ENCODE measurements at regions not wholly inside any gene's neighbourhood (a gene's known extent, or its start where the extent isn't known, plus 50 kb on each side); places are given as distances from the start of the nearest gene placed in this dataset.

DNA sequence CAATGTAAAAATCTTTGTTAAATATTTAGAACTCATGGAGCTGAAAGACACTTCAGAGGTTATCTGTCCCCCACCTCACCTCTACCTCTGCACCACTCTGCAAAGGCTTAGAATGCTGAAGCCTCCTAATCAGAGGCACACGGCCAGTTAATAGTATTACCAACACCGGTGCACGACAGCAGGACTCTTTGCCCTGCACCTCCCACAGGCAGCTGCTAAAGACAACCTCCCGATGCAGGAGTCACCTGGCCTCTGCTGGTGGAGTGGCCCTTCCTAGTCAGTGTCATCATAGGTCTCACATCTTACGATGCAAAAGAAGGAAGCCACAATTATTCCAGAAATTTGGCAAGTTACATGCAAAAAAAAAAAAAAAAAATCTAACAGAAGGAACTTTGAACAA is 66.6 kb upstream of the MGMT start:
- ATAC-seq (replicated peaks) (no peak), DNase-seq (no peak)
- Mint-ChIP-seq H3K4me1 (no peaks in the 10 kb centered on the region), H3K4me3 (no peak overlapping the region), H3K36me3 (no peaks in the 10 kb centered on the region), H3K27me3 (no peaks in the 10 kb centered on the region), H3K9me3 (no peaks in the 10 kb centered on the region), H3K27ac (no peak overlapping the region)

- Mint-ChIP-seq H3K9me3 (no peaks in the 10 kb centered on the region), H3K4me3 (no peak overlapping the region), H3K36me3 (no peaks in the 10 kb centered on the region), H3K4me1 (no peaks in the 10 kb centered on the region), H3K27me3 (peaks cover 0 to 9% of the 10 kb centered on the region in 2 donors), H3K27ac (no peak overlapping the region)
- DNase-seq = no peak
- ATAC-seq (replicated peaks) = no peak
These were observed 64.6 kb upstream of the MGMT start for GRCh38 chr10:129402459-129402858.

- Mint-ChIP-seq H3K27me3 (peaks cover 0 to 9% of the 10 kb centered on the region in 2 donors), H3K36me3 (no peaks in the 10 kb centered on the region), H3K4me1 (no peaks in the 10 kb centered on the region), H3K4me3 (no peak overlapping the region), H3K9me3 (no peaks in the 10 kb centered on the region), H3K27ac (no peak overlapping the region)
- ATAC-seq (replicated peaks) = no peak
- DNase-seq = no peak
These were observed 63.0 kb upstream of the MGMT start for GRCh38 chr10:129404091-129404490.

DNA sequence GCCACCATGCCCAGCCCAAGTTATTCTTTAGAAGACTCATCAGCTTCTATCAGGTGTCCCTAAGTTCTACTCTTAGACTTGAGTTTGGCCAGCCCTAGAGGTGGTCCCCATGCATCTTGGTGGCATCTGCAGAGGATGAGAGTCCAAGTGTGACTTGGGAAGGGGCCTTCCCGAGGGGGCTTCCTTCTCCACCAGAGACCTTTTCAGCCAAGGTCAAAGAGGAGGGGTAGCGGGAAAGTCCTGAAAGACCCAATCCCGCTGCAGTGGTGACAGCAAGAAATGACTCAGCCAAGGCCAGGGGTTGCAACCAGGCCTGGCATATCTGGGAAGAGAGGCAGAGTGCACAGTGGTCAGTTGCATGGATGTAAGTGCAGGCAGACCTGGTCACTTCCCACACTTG is 61.7 kb upstream of the MGMT start:
- Mint-ChIP-seq H3K36me3 (no peaks in the 10 kb centered on the region), H3K4me3 (no peak overlapping the region), H3K27ac (no peak overlapping the region), H3K4me1 (no peaks in the 10 kb centered on the region), H3K9me3 (no peaks in the 10 kb centered on the region), H3K27me3 (peaks cover 0 to 9% of the 10 kb centered on the region in 2 donors)
- ATAC-seq (replicated peaks) (no peak), DNase-seq (no peak)

DNA sequence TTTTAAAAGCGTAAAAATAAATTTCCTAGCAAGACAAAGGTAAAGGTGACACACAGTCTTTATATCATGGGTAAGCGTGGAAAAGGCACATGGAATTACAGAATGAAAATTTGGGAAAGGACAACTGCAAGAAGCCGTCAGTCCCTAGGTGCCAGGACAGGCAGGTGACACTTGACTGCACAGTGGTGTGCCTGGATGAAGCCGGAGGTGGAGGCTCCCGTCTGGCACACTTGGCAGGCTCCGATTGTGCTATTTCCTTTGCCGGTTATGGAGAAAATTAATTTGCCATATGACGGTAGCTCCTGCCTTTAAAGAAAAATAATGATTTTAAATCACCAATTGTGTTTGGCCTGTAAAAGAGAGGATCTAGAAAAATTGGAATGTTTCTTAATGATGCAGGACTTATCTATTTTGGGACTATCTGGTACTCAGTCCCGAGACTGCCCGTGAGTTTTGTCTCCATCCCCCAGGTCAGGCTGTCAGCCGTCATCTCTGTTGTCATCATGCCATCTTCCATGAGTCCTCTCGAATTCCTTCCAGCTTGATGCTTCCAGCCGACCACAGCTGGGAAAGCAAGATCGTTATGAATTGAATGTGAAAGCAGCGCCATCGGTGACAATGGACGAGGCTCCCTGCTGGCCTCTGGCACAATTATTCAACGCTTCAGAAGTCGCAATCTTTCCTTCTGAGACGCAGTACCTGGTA is 56.2 kb upstream of the MGMT start:
- peaks cover 0 to 9% of the 10 kb centered on the region in 2 donors for H3K27me3 Mint-ChIP-seq
- DNase-seq (no peak), ATAC-seq (replicated peaks) (no peak)
- H3K36me3 Mint-ChIP-seq = no peaks in the 10 kb centered on the region
- H3K4me1 Mint-ChIP-seq = no peaks in the 10 kb centered on the region
- H3K27ac Mint-ChIP-seq = no peak overlapping the region
- no peaks in the 10 kb centered on the region for H3K9me3 Mint-ChIP-seq
- no peak overlapping the region for H3K4me3 Mint-ChIP-seq

DNA sequence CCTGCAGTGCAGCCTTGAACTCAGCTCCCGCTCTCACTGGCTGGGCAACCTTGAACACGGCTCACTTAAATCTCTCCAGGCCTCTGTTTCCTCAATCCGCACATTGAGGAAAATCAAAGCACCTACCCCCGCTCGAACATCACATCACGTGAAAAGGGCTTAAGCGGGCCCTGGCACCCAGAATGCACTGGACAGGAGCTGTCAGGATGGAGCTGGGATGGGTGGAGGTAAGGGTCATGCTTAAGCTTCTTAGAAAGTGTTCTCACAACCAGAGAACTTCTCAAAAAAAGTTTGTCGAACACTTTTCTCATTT is 55.7 kb upstream of the MGMT start:
- no peaks in the 10 kb centered on the region for H3K36me3 Mint-ChIP-seq
- no peaks in the 10 kb centered on the region for H3K9me3 Mint-ChIP-seq
- no peak overlapping the region for H3K27ac Mint-ChIP-seq
- ATAC-seq (replicated peaks) = no peak
- H3K27me3 Mint-ChIP-seq = peaks cover 0 to 7% of the 10 kb centered on the region in 2 donors
- no peak for DNase-seq
- no peak overlapping the region for H3K4me3 Mint-ChIP-seq
- no peaks in the 10 kb centered on the region for H3K4me1 Mint-ChIP-seq

DNA sequence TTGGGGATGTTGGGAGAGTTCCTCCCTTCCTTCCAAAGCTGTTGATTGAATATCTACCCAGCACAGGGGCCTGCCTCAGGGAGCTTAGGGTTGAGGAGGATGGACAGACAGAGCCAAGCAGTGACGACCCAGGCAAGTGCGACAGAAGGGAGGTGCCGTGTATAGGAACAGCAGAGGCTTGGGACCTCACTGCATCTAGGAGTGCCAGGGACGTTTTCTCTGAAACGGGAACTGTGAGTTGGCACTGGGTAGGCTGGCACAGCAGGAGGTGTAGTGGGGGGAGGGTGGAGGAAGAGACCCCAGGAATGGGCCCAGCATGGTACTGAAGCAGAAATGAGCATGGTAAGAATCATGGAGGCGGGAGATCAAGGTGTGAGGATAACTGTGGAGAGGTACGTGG is 55.3 kb upstream of the MGMT start:
- ATAC-seq (replicated peaks) = no peak
- H3K4me3 Mint-ChIP-seq = no peak overlapping the region
- no peak overlapping the region for H3K27ac Mint-ChIP-seq

DNA sequence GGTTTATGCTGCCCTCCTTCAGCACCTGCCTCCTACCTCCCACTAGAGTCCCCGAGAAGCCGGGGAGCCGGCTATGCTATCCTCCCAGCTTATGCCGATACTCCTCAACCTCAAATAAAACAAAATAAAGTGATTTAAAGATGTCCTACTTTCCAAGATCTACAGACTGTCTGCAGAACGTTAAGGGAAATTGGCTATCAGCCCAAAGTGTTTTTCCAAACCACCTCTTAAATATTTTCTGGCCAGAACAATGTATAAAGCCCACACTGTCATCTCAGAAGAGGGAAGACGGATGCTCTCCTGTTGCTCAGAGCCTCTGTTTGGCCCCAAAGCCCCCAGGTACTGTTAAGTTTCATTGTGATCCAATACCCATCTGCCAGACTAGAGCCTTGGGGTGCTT is 54.0 kb upstream of the MGMT start:
- no peaks in the 10 kb centered on the region for H3K4me1 Mint-ChIP-seq
- no peaks in the 10 kb centered on the region for H3K27me3 Mint-ChIP-seq
- H3K36me3 Mint-ChIP-seq = no peaks in the 10 kb centered on the region
- no peak for DNase-seq
- no peak overlapping the region for H3K4me3 Mint-ChIP-seq
- no peak for ATAC-seq (replicated peaks)
- H3K27ac Mint-ChIP-seq = no peak overlapping the region
- H3K9me3 Mint-ChIP-seq = no peaks in the 10 kb centered on the region

More for the DNA sequence above, 55.3 kb upstream of the MGMT start:
- Mint-ChIP-seq H3K9me3 (no peaks in the 10 kb centered on the region), H3K36me3 (no peaks in the 10 kb centered on the region), H3K4me1 (no peaks in the 10 kb centered on the region), H3K27me3 (peaks cover 0 to 4% of the 10 kb centered on the region in 2 donors)
- no peak for DNase-seq

GRCh38 chr10:129415215-129416140 is 51.6 kb upstream of the MGMT start:
- Mint-ChIP-seq H3K27ac (no peak overlapping the region), H3K9me3 (no peaks in the 10 kb centered on the region), H3K36me3 (no peaks in the 10 kb centered on the region), H3K4me1 (no peaks in the 10 kb centered on the region), H3K27me3 (no peaks in the 10 kb centered on the region), H3K4me3 (no peak overlapping the region)
- DNase-seq (no peak), ATAC-seq (replicated peaks) (no peak)

- no peak overlapping the region for H3K4me3 Mint-ChIP-seq
- H3K36me3 Mint-ChIP-seq = no peaks in the 10 kb centered on the region
- DNase-seq (no peak), ATAC-seq (replicated peaks) (no peak)
- H3K9me3 Mint-ChIP-seq = no peaks in the 10 kb centered on the region
- H3K4me1 Mint-ChIP-seq = no peaks in the 10 kb centered on the region
- H3K27ac Mint-ChIP-seq = no peak overlapping the region
- H3K27me3 Mint-ChIP-seq = no peaks in the 10 kb centered on the region
These were observed 50.9 kb upstream of the MGMT start for GRCh38 chr10:129416155-129416554.

GRCh38 chr10:129416956-129417765 is 49.9 kb upstream of the MGMT start:
- Mint-ChIP-seq H3K36me3 (no peaks in the 10 kb centered on the region), H3K4me1 (no peaks in the 10 kb centered on the region), H3K27ac (no peak overlapping the region), H3K4me3 (no peak overlapping the region), H3K27me3 (peaks cover 0 to 4% of the 10 kb centered on the region in 2 donors), H3K9me3 (no peaks in the 10 kb centered on the region)
- ATAC-seq (replicated peaks) (no peak), DNase-seq (no peak)

Measured in stimulated activated naive B cell treated with anti-CD40 and anti-IgM and Interleukin-4, amounts not matched to agents 10 μg/mL and 1 μg/mL and 100 μg/mL, for 72 hours (primary cell).